ENCODE measurements at regions not wholly inside any gene's neighbourhood (a gene's known extent, or its start where the extent isn't known, plus 50 kb on each side); places are given as distances from the start of the nearest gene placed in this dataset.

- Histone ChIP-seq H3K9me2 (ENCODE audit: insufficient read depth, low read length) (no peaks in the 10 kb centered on the region), H2AFZ (ENCODE audit: low read length) (no peak overlapping the region), H4K20me1 (ENCODE audit: insufficient read depth, low read length) (no peaks in the 10 kb centered on the region), H3K4me3 (ENCODE audit: low read depth, low read length, poor library complexity, severe bottlenecking) (no peak overlapping the region), H3K27ac (ENCODE audit: low read depth, low read length, poor library complexity, severe bottlenecking) (no peak overlapping the region), H3K36me3 (ENCODE audit: insufficient read depth, low read length) (no peaks in the 10 kb centered on the region), H3K4me1 (ENCODE audit: insufficient read depth, low read length, poor library complexity, severe bottlenecking) (no peaks in the 10 kb centered on the region), H3K9me3 (ENCODE audit: low read length) (no peaks in the 10 kb centered on the region), H3K4me2 (ENCODE audit: low read length) (no peak overlapping the region), H3K79me2 (ENCODE audit: insufficient read depth, low read depth, low read length) (no peaks in the 10 kb centered on the region)
- no peak for DNase-seq (ENCODE audit: low spot score)
- TF ChIP-seq CTCF (conservative IDR thresholded peaks at IDR 0.05; ENCODE audit: low read length) (no peak), EZH2phosphoT487 (IDR thresholded peaks at IDR 0.05; ENCODE audit: borderline replicate concordance, low read depth, low read length) (no peak)
- ChIA-PET CTCF (ENCODE audit: unreplicated experiment) (no interaction called here), POLR2A (no interaction called here)
- intact Hi-C loops (cut with micrococcal nuclease; ENCODE audit: unreplicated experiment): no loop called here
- BruUV-seq (replicated peaks): no TSS peak
These were observed 637.6 kb upstream of the IGFBP3 start for GRCh38 chr7:46558482-46559193.

GRCh38 chr7:46557781-46558180 is 636.7 kb upstream of the IGFBP3 start:
- intact Hi-C loops (cut with micrococcal nuclease; ENCODE audit: unreplicated experiment): no loop called here
- no peaks in the 10 kb centered on the region for H3K9me3 ChIP-seq (ENCODE audit: low read length)
- no peaks in the 10 kb centered on the region for H3K36me3 ChIP-seq (ENCODE audit: insufficient read depth, low read length)
- no peak for DNase-seq (ENCODE audit: low spot score)
- no peak overlapping the region for H2AFZ ChIP-seq (ENCODE audit: low read length)
- no peaks in the 10 kb centered on the region for H3K79me2 ChIP-seq (ENCODE audit: insufficient read depth, low read depth, low read length)
- TF ChIP-seq EZH2phosphoT487 (IDR thresholded peaks at IDR 0.05; ENCODE audit: borderline replicate concordance, low read depth, low read length) (no peak), CTCF (conservative IDR thresholded peaks at IDR 0.05; ENCODE audit: low read length) (no peak)
- no peaks in the 10 kb centered on the region for H3K9me2 ChIP-seq (ENCODE audit: insufficient read depth, low read length)
- no peak overlapping the region for H3K27ac ChIP-seq (ENCODE audit: low read depth, low read length, poor library complexity, severe bottlenecking)
- no peaks in the 10 kb centered on the region for H3K4me1 ChIP-seq (ENCODE audit: insufficient read depth, low read length, poor library complexity, severe bottlenecking)
- ChIA-PET CTCF (ENCODE audit: unreplicated experiment) (interaction anchor here (0.6 kb wide), 1 partner anchor 1053 kb away, joined by 3 read pairs; no protein-coding TSS in a partner anchor), POLR2A (interaction anchor here (0.9 kb wide), 1 partner anchor 8 kb away, joined by 4 read pairs; no protein-coding TSS in a partner anchor)
- BruUV-seq (replicated peaks): no TSS peak
- no peak overlapping the region for H3K4me3 ChIP-seq (ENCODE audit: low read depth, low read length, poor library complexity, severe bottlenecking)
- no peaks in the 10 kb centered on the region for H4K20me1 ChIP-seq (ENCODE audit: insufficient read depth, low read length)
- H3K4me2 ChIP-seq (ENCODE audit: low read length): no peak overlapping the region

GRCh38 chr7:46557295-46557711 is 636.2 kb upstream of the IGFBP3 start:
- ChIA-PET POLR2A (interaction anchor here (0.9 kb wide), 1 partner anchor 9 kb away, joined by 4 read pairs; no protein-coding TSS in a partner anchor), CTCF (ENCODE audit: unreplicated experiment) (interaction anchor here (0.6 kb wide), 1 partner anchor 1053 kb away, joined by 3 read pairs; no protein-coding TSS in a partner anchor)
- no peak for DNase-seq (ENCODE audit: low spot score)
- H3K4me2 ChIP-seq (ENCODE audit: low read length): no peak overlapping the region
- H3K4me1 ChIP-seq (ENCODE audit: insufficient read depth, low read length, poor library complexity, severe bottlenecking): no peaks in the 10 kb centered on the region
- no peaks in the 10 kb centered on the region for H4K20me1 ChIP-seq (ENCODE audit: insufficient read depth, low read length)
- BruUV-seq (replicated peaks): no TSS peak
- no peaks in the 10 kb centered on the region for H3K9me2 ChIP-seq (ENCODE audit: insufficient read depth, low read length)
- no peak overlapping the region for H2AFZ ChIP-seq (ENCODE audit: low read length)
- no peaks in the 10 kb centered on the region for H3K79me2 ChIP-seq (ENCODE audit: insufficient read depth, low read depth, low read length)
- no peak overlapping the region for H3K27ac ChIP-seq (ENCODE audit: low read depth, low read length, poor library complexity, severe bottlenecking)
- TF ChIP-seq CTCF (conservative IDR thresholded peaks at IDR 0.05; ENCODE audit: low read length) (no peak), EZH2phosphoT487 (IDR thresholded peaks at IDR 0.05; ENCODE audit: borderline replicate concordance, low read depth, low read length) (no peak)
- no peaks in the 10 kb centered on the region for H3K9me3 ChIP-seq (ENCODE audit: low read length)
- H3K4me3 ChIP-seq (ENCODE audit: low read depth, low read length, poor library complexity, severe bottlenecking): no peak overlapping the region
- H3K36me3 ChIP-seq (ENCODE audit: insufficient read depth, low read length): no peaks in the 10 kb centered on the region
- intact Hi-C loops (cut with micrococcal nuclease; ENCODE audit: unreplicated experiment): no loop called here
